ENCODE measurements at regions not wholly inside any gene's neighbourhood (a gene's known extent, or its start where the extent isn't known, plus 50 kb on each side); places are given as distances from the start of the nearest gene placed in this dataset.
"Not testable (repeated sequence)": the region's sequence is repeated elsewhere in the genome, so short reads cannot be mapped to it uniquely, and the experiment has no call there.

DNA sequence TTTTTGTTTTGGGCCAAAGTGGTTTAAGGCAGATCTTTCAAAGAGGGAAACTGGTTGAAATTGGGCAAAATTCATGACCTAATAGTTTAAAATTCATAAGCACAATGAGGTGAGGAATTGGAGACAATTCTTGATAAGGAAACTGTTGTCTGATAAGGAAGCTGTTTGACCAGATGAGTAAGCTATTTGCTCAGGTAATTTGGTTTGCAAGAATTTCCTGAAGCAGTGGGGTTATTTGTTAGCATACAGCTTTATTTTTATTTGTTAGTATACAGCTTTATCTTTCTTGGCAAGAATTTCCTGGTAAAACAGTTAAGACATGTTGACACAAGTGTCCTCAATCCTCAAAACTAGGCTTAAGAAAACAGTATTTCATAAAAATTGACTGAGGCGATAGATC is 559.0 kb downstream of the GALC start:
- DNase-seq (ENCODE audit: low spot score) = no peak
- FAIRE-seq = no peak

DNA sequence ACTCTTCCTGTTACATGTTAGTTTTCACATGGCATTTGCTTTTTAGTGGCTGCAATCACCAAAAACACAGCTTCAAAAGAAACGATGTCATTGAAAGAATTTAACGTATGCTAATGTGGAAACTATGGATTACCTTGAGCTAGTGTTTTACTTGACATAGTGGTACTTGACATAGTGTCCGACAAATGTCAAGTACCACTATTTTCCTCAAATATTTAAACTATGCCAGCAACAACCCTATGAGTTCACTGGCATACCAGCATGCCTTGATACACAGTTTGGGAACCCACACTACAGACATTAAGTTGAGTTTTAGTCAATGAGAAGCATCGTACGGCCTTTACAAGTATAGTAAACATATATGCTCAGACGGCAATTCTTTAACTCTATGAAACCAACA is 560.3 kb downstream of the GALC start:
- DNase-seq (ENCODE audit: low spot score) (no peak), FAIRE-seq (no peak)

- DNase-seq (ENCODE audit: low spot score) (peak; percentile 32), FAIRE-seq (no peak)
Observed at GRCh38 chr14:87430810-87431209, 562.2 kb downstream of the GALC start.

DNA sequence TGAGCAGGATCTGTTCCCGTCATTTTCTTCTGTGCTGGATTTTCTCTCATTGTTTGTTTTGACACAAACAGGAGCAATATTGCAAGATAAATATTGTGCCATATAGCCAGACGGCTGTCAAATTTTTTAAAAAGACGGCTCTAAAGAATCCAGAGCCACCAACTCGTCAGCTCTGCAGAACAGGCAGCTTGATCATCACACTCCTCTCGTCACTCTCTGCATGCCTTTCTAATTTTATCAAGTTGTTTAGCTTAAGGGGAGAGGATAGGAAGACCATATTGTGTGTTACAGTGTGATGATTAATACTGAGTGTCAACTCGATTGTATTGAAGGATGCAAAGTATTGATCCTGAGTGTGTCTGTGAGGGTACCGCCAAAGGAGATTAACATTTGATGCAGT is 562.8 kb downstream of the GALC start:
- no peak for FAIRE-seq
- DNase-seq (ENCODE audit: low spot score) = no peak

- DNase-seq (ENCODE audit: low spot score) (no peak), FAIRE-seq (no peak)
Observed at GRCh38 chr14:87419925-87420324, 573.1 kb downstream of the GALC start.

- DNase-seq (ENCODE audit: low spot score) (no peak), FAIRE-seq (no peak)
Observed at GRCh38 chr14:87411370-87411769, 581.6 kb downstream of the GALC start.

DNA sequence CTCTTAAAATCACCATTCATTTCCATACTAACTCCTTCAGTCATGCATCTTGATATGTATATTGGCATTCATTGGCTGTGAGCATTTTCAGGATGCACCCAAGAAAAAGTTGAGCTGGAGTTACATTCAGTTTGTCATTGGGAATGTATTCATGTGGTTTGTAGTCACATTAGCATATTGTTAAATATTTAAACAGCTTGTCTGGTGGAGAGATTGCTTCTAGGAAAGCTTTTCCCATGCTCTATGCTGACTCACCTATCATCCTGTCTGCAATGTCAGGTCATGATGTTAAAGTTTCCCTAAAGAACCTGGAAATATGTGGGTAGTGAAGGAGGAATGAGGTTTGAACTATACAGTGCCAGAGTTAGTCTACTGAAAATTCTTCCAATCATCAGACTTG is 583.6 kb downstream of the GALC start:
- peak; percentile 23 for FAIRE-seq
- no peak for DNase-seq (ENCODE audit: low spot score)

GRCh38 chr14:87407344-87407743 is 585.6 kb downstream of the GALC start:
- no peak for DNase-seq (ENCODE audit: low spot score)
- FAIRE-seq = no peak

GRCh38 chr14:87405563-87405962 is 587.4 kb downstream of the GALC start:
- DNase-seq (ENCODE audit: low spot score) (no peak), FAIRE-seq (no peak)

GRCh38 chr14:87397499-87397898 is 595.5 kb downstream of the GALC start:
- DNase-seq (ENCODE audit: low spot score) (no peak), FAIRE-seq (no peak)

GRCh38 chr14:87391066-87391465 is 601.9 kb downstream of the GALC start:
- no peak for FAIRE-seq
- no peak for DNase-seq (ENCODE audit: low spot score)

GRCh38 chr14:87388946-87389345 is 604.0 kb downstream of the GALC start:
- no peak for DNase-seq (ENCODE audit: low spot score)
- FAIRE-seq = no peak

DNA sequence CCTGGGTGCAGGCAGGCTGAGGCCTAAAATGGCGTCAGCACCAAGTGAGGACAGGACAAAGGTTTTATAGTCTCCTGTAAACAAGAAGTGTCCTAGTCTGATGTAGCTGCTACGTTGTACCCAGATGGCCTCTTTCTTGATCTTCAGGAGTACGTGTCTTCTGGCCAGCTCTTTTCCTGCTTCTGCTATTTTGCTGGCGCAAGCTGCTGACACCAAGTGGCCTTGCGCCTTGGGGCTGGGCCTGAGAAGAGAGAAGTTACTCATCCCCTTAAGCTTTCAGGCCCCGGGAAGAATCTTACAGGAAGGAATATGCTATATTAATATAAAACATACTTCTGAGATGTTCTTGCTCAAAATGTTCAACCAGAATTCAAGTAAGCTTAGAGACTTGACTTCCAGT is 605.2 kb downstream of the GALC start:
- FAIRE-seq (no peak), DNase-seq (ENCODE audit: low spot score) (no peak)

DNA sequence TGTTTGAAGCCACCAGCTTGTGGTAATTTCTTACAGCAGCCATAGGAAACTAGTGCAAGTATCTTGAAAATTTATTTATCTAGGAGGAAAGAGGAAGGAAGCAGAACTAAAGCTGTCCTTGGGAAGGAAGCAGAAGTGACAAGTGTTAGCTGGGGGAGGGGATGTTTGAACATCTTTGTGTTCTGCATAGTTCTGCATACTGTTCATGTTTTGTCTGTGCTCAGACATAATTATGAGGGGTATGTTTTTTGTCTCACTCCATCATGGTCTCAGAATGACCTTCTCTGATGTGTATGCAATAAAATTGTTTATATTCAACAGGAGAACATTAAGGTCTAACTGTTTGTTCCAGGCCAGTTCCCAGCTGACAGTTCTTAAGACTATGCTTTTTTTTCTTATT is 606.5 kb downstream of the GALC start:
- FAIRE-seq (no peak), DNase-seq (ENCODE audit: low spot score) (no peak)

- FAIRE-seq (no peak), DNase-seq (ENCODE audit: low spot score) (no peak)
Observed at GRCh38 chr14:87380054-87380453, 612.9 kb downstream of the GALC start.

DNA sequence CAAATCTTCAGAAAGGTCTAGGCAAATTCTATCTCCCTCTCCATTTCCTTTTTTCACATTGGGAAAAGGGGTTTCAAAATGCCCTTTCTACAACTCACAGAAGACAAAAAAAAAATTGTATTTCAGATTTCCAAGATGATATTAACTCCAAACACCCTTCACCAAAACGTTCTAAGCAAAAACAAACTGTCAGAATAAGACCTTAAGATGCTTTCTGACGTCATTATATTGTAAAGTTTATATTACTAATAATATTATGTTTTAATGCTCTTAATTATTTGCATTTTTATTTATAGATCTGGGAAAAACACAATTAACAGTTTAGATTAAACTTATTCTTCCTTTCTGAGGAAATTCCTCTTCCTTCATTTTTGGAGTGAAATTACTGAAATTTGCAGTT is 624.2 kb downstream of the GALC start:
- FAIRE-seq (no peak), DNase-seq (ENCODE audit: low spot score) (no peak)

GRCh38 chr14:87360246-87360645 is 632.7 kb downstream of the GALC start:
- DNase-seq (ENCODE audit: low spot score); FAIRE-seq: not testable (repeated sequence)

GRCh38 chr14:87351007-87351406 is 642.0 kb downstream of the GALC start:
- FAIRE-seq (no peak), DNase-seq (ENCODE audit: low spot score) (no peak)

DNA sequence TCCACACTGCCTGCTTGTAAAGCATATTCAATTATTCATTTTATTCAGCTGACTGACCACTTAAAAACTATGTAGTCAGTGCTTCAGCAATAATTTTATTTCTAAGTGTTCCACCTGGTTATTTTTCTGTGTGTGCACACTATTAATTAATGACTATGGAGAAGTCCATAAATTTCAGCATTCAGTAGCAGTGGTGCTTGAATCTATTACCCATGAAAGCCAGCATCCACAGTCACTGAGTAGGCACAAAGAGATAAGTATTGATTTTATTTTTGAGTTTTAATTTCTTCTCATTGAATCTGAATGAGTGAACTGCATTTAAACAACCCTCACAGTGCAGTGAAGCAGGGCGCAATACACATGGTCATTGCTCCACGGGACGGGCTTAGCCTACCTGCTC is 643.1 kb downstream of the GALC start:
- no peak for DNase-seq (ENCODE audit: low spot score)
- FAIRE-seq = no peak

- FAIRE-seq (no peak), DNase-seq (ENCODE audit: low spot score) (no peak)
Observed at GRCh38 chr14:87343652-87344051, 649.3 kb downstream of the GALC start.

DNA sequence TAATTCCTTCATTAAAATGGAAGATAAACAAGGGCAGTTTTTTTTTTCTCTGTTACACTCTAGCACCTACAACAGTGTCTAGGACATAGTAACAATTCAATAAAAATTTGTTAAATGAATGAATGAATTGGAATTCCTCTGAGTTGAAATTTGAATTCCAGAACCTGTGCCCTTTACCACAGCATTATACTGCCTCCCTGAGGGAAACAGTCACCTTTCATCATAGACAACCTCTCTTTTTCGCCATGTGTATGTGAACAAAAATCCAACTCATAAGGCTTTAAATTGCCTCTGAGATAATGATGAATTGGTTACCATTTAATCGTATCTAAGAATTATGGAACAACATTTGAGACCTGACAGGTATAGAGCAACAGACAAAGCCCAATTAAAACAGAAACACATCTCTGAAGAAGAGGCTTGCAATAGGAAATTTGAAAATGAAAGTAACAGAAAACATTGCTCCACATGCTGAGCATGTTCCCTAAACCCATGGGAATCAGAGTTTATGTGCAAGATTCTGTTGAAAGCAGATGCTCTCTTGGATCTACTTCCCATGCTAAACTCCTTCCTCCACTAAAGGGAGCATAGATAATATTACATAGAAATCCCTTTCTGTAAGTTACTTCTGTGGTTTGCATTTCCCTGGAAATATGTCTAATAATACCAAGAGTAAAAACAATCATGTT is 657.8 kb downstream of the GALC start:
- DNase-seq (ENCODE audit: low spot score) = no peak
- no peak for FAIRE-seq

- FAIRE-seq (no peak), DNase-seq (ENCODE audit: low spot score) (no peak)
Observed at GRCh38 chr14:87331991-87332390, 661.0 kb downstream of the GALC start.

GRCh38 chr14:87325741-87326140 is 667.2 kb downstream of the GALC start:
- FAIRE-seq (no peak), DNase-seq (ENCODE audit: low spot score) (no peak)

DNA sequence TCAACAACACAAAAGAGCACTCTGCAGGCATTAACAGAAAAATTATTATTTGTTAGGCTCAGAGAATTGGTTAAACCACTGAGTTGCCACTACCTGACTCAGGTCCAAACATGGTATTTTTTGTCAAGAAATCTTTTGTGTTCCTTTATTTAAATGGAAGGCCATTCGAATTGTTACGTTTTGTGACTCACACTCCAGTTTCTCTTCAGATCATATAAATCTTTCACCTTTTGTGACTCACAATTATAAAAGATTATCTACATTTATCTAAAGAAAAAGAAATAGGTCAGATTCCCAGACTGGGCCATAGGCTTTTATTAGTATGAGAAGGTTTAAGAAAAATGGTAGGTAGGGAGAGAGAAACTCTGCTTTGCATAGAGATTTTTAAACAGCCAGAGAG is 669.8 kb downstream of the GALC start:
- DNase-seq (ENCODE audit: low spot score) (no peak), FAIRE-seq (no peak)
